HG03103 (cell line): ENCODE measurements at regions not wholly inside any gene's neighbourhood (a gene's known extent, or its start where the extent isn't known, plus 50 kb on each side); places are given as distances from the start of the nearest gene placed in this dataset.

Experiments used
- ATAC-seq: cut with Tn5 transposase; IDR thresholded peaks from one replicate; pipeline ENCODE4 v1.9.1; 2021; ENCODE audit warnings: low read depth; ENCODE audit not compliant: unreplicated experiment

DNA sequence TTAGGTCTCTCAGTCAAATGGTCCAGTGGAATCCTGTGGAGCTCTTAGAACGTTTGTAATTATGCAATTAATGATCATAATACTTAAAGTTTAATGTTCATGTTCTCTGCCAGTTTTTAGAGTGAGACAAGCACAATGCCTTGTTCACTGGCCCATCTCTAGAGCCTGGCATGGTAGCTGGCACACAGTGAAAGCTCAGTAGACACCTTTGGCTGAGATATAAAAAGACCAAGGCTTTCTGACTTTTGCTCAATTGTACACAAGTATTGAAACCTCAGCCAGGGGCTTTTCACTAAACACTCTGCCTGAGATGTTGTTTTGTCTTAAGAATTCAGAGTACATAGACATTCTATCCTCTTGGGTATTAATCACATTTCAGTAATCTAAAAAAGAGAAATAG is 241.8 kb upstream of the ATP2B1 start:
- ATAC-seq = peak; percentile 31

DNA sequence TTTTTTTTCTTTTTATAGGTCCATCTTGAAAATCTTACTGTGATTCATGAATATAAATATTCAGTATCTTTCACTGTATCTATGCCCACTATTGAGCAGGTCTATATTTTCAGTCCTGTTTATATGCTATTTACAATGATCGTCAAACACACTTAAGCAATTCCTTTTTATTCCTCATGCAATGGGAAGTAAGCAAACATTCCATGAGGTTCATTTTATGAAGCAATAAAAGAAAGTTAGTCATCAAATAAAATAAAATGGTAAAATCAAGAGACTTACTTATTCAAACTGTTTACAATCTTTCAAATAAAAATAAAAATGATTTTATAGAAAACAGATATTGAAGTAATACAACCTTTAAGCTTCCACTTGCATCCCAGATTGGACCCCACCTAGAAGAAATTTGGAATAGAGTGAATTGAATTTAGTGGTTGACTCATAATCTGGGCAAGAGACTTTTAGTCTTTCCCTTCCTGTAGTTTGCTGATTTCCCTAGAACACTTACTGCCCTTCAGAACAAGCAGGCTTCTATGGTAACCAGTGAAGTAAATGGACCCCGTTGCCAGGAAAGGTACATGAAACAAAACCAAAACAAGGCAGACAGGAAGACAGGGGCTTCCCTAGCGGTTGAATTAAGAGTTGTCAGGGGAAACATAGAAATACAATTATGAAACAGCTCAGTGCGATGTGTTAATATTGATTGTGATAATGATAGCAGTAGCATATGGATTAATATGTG is 241.0 kb upstream of the ATP2B1 start:
- peak; percentile 95 for ATAC-seq

DNA sequence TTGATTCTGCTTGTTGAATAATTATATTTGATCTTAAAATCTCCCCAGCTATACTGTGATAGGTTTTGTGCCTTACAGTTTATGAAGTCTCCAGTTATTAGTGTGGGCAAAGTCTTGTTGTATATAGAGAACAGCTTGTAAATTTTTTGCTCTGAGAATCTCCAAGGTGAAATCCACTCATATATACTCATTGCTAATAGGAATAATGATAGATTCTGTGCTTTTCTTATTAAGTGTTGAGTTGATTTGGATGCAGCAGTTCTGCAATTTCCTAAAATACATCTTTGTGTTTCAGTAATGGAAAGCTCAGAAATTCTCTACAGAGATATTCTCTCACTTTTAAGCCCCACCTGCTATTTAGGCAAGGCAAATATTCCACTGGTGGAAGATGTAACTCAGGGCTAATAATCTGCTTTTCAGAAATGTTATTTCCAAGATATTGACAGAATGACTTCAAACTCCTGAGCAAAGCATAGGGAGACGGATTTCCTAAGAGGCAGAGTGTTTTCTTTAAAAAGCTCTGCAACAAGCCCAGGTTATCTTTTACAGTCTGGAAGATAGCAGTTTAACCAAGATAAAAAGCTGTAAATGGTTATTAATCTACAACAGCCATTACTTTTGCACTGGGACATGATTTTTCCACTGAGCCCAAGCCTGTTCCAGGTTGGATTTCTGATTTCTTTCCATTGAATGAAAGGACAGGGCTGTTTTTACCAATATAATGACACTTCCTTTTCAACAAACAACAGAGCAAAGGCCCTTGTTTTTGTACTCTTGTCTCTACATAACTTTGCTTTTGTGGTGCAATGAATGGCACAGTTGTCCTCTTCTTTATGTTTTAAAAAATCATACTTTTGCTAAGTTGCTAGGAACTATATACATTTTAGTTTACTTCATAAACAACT is 239.9 kb upstream of the ATP2B1 start:
- no peak for ATAC-seq

GRCh38 chr12:89947437-89948270 is 239.0 kb upstream of the ATP2B1 start:
- no peak for ATAC-seq

DNA sequence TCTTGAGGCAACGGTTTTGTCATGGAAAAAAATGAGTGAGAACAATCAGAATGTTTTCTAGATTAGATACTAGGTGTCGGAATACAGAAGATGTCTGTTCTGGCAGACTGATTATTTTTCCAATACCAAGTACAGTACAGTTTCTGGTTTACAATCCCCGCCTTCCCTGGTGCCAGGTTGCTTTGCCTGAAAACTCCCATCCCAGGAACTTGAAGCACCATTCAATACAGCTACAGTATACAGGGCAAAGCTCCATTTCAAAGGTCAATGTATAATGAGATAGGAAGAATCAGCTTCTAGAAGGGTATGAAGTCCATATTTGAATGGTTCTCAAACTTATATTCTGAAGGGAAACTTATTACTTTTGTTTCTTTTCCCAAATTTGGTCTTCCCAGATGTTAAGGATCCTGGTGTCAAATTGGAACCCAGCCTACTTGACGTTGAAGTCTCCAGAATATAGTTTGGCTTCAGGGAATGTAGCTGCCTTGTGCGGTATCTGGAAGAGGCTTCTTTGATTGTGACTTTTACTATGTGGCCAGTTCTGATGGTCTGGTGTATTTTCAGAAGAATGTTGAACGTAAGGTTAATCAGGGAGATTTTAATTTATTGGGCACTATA is 238.0 kb upstream of the ATP2B1 start:
- no peak for ATAC-seq

DNA sequence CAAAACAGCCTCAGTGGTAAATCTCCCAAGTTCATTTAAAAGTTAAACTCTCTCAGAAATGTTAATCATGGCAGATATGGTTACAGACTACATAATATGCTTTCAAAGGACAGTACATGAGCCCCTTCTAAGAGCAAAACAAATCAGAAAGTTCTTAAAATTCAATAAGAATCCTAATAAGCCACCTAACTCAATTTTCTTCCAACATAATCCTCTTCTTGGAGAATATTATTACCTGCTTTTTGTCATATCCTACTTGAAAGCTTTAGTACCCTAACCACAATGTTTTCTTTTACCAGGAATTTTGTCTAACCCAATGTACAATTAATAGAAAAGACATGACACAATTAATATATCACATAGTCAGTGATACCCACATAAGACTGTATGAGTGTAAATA is 236.5 kb upstream of the ATP2B1 start:
- ATAC-seq = no peak

- ATAC-seq = no peak
Observed at GRCh38 chr12:89943463-89943862, 234.8 kb upstream of the ATP2B1 start.

GRCh38 chr12:89941436-89941835 is 232.8 kb upstream of the ATP2B1 start:
- ATAC-seq = no peak

GRCh38 chr12:89939522-89940215 is 231.0 kb upstream of the ATP2B1 start:
- ATAC-seq = no peak

DNA sequence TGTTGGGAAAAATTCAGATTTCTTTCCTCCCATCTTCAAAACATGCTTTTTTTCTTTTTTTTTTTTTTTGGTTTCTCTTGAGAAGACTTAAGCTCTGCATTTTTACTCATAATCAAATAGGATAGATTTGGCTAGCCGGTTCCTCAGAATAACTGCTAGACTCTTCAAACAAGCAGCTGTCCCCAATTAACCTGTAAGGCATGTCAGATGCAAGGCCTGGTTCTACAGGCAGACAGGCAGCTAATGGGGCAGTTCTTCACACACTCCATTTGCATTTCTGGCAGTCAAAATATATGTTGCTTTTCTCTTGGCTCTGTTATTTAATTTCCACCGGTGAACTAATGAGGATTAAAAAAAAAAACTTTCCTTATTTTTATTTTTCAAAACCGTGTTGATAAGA is 228.0 kb upstream of the ATP2B1 start:
- ATAC-seq = no peak

DNA sequence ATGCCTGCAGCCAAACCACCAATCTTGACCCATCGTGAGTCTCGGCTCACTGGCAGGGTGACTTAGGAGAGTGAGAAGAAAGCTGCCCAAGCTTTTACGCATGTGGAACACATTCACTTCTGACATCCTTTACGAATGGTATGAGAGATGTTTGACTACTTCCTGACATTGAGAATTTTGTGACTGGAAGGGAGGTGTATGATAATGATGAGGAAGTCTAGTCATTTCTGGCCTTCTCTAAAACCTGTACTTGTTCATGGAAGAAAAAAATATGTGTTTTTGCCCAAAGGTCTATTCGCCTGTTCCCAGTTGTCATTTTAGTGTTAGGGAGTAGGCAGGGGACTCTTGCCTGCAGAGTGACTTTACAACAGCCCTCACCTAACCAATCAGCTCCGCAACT is 227.2 kb upstream of the ATP2B1 start:
- peak; percentile 78 for ATAC-seq

DNA sequence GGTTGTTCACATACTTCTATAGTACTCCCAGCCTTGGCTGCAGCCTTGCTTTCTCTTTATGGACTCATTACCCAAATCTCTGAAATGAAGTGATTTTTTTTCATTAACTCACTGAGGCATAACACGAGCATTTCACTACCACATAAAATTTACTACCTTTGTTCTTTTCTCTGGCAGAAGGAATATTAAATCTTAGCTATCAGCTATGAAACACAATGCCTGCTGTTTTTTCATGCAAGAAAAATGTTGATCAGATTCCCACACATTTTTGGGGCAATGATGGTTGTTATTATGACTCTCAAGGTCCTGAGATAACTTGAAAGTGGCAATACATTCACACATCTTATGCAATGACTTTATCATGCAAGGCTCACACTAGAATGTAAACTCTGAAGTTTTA is 225.3 kb upstream of the ATP2B1 start:
- ATAC-seq = no peak

DNA sequence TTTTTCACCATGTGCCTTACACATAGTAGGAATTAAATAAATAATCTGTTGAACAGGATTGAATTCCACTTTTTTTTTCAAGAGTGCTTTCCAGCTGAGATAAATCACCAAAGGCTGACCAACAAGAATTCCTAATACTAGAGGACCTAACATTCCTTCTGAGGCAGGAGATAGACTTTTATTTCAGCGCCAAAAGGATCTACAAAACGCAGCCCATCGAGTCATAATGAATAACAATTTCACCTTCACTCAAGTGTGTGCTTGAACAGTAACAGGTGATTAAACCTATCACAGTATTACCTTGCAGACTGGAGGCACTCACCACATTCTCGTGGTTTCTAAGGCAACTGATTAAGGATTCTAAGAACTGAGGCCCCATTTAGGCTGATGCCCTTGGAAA is 224.3 kb upstream of the ATP2B1 start:
- ATAC-seq = no peak

- ATAC-seq = no peak
Observed at GRCh38 chr12:89928467-89928866, 219.8 kb upstream of the ATP2B1 start.

- ATAC-seq = peak; percentile 98
Observed at GRCh38 chr12:89927226-89927698, 218.6 kb upstream of the ATP2B1 start.

GRCh38 chr12:89924191-89924590 is 215.6 kb upstream of the ATP2B1 start:
- ATAC-seq = no peak

GRCh38 chr12:89923091-89923490 is 214.5 kb upstream of the ATP2B1 start:
- ATAC-seq = no peak

DNA sequence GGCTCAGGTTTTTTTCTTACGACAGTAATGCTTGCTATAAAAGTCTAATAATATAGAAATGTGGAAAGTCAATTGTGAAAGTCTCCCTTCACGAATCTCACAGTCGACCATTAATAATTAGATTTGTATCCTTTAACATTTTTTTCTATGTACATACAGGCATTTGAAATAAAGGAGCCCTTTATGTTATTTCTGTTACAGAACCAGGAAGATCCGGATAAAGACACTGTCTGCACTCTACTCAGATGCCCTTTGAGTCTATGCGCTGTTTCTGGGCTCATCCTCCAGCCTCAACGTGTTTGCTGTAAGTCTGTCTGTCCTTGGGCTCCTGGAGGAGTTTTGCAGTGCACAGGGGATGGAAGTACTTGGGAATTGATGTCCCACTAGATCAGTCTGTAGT is 212.2 kb upstream of the ATP2B1 start:
- ATAC-seq = no peak

DNA sequence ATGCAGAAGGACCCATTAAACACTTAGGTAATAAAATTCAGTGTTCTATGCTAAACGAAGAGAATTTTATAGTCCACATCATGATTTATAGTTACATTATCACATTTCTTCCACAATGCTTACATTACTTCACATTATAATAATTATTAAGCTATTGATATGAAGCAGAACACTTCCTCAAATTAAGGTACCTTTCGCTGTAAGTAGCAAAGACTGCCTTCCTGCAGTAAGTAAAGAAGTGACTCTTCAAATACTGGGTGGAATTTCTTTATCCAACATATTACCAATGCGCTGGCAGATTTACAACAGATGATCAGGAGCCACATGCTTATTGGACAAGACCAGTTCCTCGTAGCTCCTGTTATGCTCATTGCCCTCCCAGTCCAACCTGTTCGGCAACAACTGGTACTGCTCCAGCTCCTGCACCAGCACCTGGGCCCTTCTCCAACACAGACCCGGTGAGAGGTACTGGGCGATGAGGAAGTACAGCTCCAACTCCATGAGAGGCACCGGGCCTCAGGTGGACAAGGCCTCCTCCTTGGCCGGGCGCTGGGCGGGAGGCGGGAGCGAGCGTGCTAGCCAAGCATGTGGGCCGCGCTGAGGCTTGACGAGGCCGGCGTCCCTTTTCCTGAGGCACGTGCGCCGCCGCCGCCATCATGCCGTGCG is 210.7 kb upstream of the ATP2B1 start:
- no peak for ATAC-seq
